ENCODE measurements at regions not wholly inside any gene's neighbourhood (a gene's known extent, or its start where the extent isn't known, plus 50 kb on each side); places are given as distances from the start of the nearest gene placed in this dataset.
"Not testable (repeated sequence)": the region's sequence is repeated elsewhere in the genome, so short reads cannot be mapped to it uniquely, and the experiment has no call there.

DNA sequence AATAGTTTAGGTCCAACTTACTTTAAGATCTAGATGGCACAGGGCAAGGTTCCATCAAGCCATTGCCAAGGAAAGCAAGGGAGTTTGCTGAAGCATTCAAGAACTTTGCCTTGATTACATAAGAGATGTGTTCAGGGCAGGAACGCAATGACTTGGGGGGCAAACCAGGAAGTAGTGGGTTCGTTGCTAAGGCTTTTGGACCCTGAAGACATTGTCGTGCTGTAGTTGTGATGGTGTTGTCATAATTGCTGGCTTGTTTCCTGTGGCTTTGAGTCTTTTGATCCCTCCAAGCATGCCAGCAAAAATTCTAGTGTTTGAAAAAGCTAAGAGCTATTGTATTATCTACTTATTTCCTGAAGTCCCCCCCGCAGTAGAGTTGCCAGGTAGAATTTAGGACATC lies 70.7 kb upstream of the HNF1B start:
- no peak for DNase-seq (ENCODE audit: low read depth)
- TF ChIP-seq, protein P1, sequence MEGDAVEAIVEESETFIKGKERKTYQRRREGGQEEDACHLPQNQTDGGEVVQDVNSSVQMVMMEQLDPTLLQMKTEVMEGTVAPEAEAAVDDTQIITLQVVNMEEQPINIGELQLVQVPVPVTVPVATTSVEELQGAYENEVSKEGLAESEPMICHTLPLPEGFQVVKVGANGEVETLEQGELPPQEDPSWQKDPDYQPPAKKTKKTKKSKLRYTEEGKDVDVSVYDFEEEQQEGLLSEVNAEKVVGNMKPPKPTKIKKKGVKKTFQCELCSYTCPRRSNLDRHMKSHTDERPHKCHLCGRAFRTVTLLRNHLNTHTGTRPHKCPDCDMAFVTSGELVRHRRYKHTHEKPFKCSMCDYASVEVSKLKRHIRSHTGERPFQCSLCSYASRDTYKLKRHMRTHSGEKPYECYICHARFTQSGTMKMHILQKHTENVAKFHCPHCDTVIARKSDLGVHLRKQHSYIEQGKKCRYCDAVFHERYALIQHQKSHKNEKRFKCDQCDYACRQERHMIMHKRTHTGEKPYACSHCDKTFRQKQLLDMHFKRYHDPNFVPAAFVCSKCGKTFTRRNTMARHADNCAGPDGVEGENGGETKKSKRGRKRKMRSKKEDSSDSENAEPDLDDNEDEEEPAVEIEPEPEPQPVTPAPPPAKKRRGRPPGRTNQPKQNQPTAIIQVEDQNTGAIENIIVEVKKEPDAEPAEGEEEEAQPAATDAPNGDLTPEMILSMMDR (IDR thresholded peaks at IDR 0.05; ENCODE audit: insufficient read depth, low read length) = no peak
- H3K4me3 ChIP-seq (ENCODE audit: low read depth, low read length) = no peak overlapping the region

DNA sequence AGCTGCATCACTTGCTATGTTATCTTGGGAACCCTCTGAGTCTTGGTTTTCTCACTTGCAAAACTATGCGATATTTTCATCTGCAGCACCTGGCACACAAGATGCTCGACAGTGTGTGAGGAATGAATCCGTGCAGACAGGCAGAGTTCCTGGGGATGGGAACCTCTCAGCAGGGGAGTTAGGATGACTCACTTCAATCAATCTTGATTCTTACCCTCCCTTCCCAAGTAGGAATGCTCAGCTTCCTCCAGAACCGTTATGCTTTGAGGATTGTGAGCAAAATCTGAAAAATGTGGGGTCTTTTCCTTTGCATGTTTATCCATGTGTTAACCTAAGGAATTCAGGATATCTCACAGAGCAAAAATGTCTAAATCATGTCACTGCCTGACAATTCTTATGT lies 68.9 kb upstream of the HNF1B start:
- TF ChIP-seq, protein P1 (IDR thresholded peaks at IDR 0.05; ENCODE audit: insufficient read depth, low read length) = no peak
- H3K4me3 ChIP-seq (ENCODE audit: low read depth, low read length) = no peak overlapping the region
- DNase-seq (ENCODE audit: low read depth) = peak; percentile 57

DNA sequence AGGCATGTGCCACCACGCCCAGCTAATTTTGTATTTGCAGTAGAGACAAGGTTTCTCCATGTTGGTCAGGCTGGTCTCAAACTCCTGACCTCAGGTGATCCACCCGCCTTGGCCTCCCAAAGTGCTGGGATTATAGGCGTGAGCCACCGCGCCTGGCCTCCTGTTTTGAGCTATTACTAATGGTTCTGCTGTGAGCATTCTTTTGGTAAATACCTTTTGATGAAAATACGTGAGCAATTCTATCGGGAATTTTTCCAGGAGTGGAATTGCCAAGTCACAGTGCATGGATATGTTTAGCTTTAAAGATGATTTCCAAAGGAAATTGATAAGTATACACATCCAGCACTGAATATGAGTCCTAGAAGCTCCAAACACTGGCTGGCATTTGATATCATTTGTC lies 64.0 kb upstream of the HNF1B start:
- not testable (repeated sequence) for H3K4me3 ChIP-seq (ENCODE audit: low read depth, low read length); DNase-seq (ENCODE audit: low read depth)

DNA sequence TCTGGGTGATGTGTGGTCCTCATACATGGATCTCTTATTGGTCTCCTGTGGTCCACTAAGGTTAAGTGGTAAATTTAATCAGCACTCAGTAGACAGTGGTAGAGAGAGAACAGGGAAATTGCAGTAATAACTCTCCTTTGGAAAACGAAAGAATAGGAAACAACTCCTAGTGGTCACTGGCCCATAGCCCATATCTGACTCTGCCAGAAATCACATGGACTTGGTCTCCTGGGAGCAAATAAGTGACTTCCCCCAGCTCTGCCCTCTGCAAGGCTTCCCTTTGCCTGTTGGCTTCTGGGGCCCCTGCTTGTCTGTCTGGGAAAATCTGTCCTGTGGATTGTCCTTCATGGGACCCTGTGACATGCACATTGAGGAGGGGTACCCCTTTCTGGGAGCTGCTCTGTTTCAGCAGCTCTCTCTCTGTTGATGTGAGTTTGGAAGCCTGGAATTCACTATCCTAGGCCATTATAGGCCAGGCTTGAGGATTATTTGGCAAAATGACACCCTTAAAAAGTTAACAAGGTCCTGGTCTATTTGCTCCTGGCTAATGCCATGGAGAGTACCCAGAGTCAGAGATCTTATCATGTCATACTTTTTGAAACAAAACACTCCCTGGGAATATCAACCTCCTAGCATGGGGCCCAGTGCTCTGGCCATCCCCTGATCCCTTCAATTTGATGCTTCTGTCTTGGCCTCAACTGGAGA lies 58.0 kb upstream of the HNF1B start:
- TF ChIP-seq, protein P1 (IDR thresholded peaks at IDR 0.05; ENCODE audit: insufficient read depth, low read length) = no peak
- peak; percentile 71 for DNase-seq (ENCODE audit: low read depth)

DNA sequence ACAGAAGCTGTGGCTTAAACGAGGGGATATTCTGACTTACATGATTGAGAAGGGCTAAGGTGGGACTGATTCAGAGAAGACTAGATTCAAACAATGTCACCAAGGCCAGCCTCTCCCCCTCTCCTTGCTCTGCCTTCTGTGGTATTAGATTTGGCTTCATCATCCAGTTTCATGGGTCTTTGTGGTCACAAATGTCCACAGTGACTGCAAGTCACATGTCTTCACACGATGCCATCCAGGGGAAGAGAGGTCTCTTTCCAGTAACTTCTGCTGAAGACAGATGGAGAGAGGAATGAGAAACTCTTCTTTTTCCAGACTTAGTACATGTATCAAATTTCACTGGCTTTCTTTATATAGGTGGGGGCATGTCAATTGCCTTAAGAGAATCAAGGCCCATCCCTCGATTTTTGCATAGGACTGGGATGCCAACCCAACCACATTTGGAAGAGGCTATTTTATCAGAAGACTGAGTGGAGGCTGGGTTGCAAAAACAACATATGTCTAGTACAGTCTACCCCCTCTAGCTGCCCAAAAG lies 57.3 kb upstream of the HNF1B start:
- TF ChIP-seq, protein P1 (IDR thresholded peaks at IDR 0.05; ENCODE audit: insufficient read depth, low read length) = no peak
- H3K4me3 ChIP-seq (ENCODE audit: low read depth, low read length) = no peak overlapping the region
- no peak for DNase-seq (ENCODE audit: low read depth)

More for the DNA sequence above, 58.0 kb upstream of the HNF1B start:
- H3K4me3 ChIP-seq (ENCODE audit: low read depth, low read length) = no peak overlapping the region

DNA sequence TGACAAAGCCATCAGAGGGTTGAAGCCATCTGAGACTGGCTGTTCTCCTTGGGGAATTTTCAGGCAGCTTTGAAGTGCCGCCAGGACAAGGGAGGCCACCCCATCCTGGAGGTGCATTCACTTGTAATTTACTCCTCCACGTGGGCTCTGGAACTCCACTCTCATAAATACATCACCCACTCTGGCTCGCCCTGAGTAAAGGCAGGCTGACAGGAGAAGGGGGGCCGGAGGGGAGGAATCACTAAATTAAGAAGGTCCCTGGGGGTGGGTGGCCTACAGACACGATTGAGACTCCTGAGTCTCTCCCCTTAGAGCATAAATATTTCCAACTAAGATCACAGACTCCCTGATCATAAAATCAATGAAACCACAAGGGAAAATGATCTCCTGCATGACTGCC lies 56.3 kb upstream of the HNF1B start:
- TF ChIP-seq, protein P1 (IDR thresholded peaks at IDR 0.05; ENCODE audit: insufficient read depth, low read length) = no peak
- DNase-seq (ENCODE audit: low read depth) = no peak
- H3K4me3 ChIP-seq (ENCODE audit: low read depth, low read length) = no peak overlapping the region

DNA sequence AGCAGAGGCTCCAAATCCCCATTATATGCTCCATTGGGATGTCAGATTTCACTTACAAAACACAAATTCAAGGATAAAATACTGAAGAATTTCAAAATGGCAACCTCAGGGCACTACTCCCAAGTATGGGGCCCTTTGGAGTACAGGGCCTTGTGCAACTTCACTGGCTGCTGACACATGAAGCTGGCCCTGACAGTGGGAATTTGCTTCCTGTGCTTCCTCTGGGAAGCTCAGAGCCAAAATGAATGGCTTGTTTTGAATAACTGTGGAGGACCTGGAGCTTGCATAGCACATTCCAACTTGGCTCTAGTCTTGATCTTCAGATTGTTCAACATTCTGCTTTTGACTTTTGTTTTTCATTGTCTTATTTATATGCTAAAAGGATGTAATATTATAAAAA lies 52.3 kb upstream of the HNF1B start:
- TF ChIP-seq, protein P1 (IDR thresholded peaks at IDR 0.05; ENCODE audit: insufficient read depth, low read length) = no peak
- DNase-seq (ENCODE audit: low read depth) = peak; percentile 21
- no peak overlapping the region for H3K4me3 ChIP-seq (ENCODE audit: low read depth, low read length)

Measured in fibroblast of the aortic adventitia (primary cell).